Mucosa of rectum (tissue), 2 donors: ENCODE measurements at regions not wholly inside any gene's neighbourhood (a gene's known extent, or its start where the extent isn't known, plus 50 kb on each side); places are given as distances from the start of the nearest gene placed in this dataset.

Source experiments
- H3K27ac ChIP-seq, 2 donors: one replicate each; pipeline ENCODE4 v1.7.0; 2013; ENCODE audit warnings: inconsistent platforms in 2 of 2, low read depth in 2 of 2, low read length in 2 of 2
- H3K27me3 ChIP-seq, 2 donors: one replicate each; pipeline ENCODE4 v1.7.0; 2013; ENCODE audit warnings: low read length in 2 of 2; ENCODE audit not compliant: control insufficient read depth in 2 of 2, insufficient read depth in 2 of 2
- H3K36me3 ChIP-seq, 2 donors: one replicate each; pipeline ENCODE4 v1.7.0; 2013; ENCODE audit warnings: low read length in 2 of 2; ENCODE audit not compliant: control insufficient read depth in 2 of 2, insufficient read depth in 2 of 2
- H3K4me1 ChIP-seq, 2 donors: one replicate each; pipeline ENCODE4 v1.7.0; 2013; ENCODE audit warnings: low read length in 2 of 2, mild to moderate bottlenecking in 1 of 2; ENCODE audit not compliant: control insufficient read depth in 2 of 2, insufficient read depth in 2 of 2
- H3K4me3 ChIP-seq, 2 donors: one replicate each; pipeline ENCODE4 v1.7.0; 2013; ENCODE audit warnings: low read length in 2 of 2
- H3K9ac ChIP-seq, 2 donors: one replicate each; pipeline ENCODE4 v1.7.0; 2013; ENCODE audit warnings: low read length in 2 of 2, low read depth in 1 of 2, mild to moderate bottlenecking in 1 of 2
- H3K9me3 ChIP-seq, 2 donors: one replicate each; pipeline ENCODE4 v1.7.0; 2013; ENCODE audit warnings: low read length in 2 of 2; ENCODE audit not compliant: control insufficient read depth in 2 of 2
- donor health status: healthy.
- donor health status: Normal muscosa, but diverticular disease.

DNA sequence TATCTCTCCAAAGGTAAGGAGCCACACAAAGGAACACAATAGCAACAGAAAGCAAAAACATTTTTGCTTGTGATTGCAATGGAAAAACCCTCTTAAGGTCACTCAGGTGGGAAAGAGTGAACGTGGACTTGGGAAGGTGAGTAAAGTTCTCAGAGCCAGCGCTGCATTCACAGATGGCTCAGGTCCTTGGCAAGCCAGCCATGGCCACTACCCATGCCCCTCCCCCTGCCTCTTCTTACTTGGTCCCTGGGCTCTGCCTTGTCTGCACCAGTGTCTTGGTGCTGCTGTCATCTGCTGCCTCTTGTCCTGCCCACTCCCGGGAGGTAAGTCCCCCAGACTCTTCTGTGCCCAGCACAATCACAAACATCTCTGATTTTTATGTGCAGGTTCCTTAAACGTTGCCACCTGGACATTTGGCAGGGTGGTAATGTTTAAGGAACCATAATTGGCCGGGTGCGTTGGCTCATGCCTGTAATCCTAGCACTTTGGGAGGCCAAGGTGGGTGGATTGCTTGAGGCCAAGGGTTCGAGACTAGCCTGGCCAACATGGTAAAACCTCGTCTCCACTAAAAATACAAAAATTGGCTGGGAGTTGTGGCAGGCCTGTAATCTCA, 74.6 kb downstream of the FEM1C start:
- Histone ChIP-seq H3K4me3 (no peak overlapping the region), H3K4me1 (no peaks in the 10 kb centered on the region), H3K27me3 (no peaks in the 10 kb centered on the region), H3K9me3 (no peaks in the 10 kb centered on the region), H3K27ac (no peak overlapping the region), H3K9ac (no peak overlapping the region), H3K36me3 (no peaks in the 10 kb centered on the region)

DNA sequence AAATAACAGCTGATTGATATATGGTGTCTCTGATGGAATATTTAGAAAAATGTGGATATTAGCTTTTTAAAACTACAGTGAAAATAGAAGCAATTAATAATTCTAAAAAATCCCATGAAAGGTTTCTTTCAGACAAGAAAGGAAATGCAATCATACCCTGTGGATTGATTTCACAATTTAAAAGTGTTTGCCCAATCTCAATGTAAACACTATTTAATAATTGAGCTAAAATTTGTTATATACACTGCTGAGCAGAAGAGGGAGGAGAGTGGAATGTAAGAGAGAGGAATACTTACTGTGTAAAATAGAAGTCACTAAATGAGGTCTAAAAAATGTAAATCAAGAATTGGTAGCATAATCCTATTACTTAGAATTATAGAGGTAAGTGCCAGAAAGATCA, 76.9 kb downstream of the FEM1C start:
- no peaks in the 10 kb centered on the region for H3K36me3 ChIP-seq
- no peak overlapping the region for H3K27ac ChIP-seq
- no peak overlapping the region for H3K9ac ChIP-seq
- H3K9me3 ChIP-seq: no peaks in the 10 kb centered on the region
- H3K4me3 ChIP-seq: no peak overlapping the region
- no peaks in the 10 kb centered on the region for H3K27me3 ChIP-seq
- no peaks in the 10 kb centered on the region for H3K4me1 ChIP-seq

DNA sequence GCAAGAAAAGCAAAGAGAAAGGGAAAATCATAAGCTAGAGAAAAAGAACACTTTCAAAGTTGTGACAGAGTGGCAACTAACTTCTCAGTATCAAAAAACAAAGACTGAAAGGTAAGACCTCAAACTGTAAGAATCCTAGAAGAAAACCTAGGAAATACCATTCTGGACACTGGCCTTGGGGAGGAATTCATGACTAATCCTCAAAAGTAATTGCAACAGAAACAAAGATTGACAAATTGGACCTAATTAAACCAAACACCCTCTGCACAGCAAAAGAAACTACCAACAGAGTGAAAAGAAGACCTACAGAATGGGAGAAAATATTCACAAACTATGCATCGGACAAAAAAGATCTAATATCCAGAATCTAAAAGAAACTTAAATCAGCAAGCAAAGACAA, 79.1 kb downstream of the FEM1C start:
- no peaks in the 10 kb centered on the region for H3K36me3 ChIP-seq
- no peak overlapping the region for H3K9ac ChIP-seq
- H3K4me1 ChIP-seq: peaks cover 0 to under 1% of the 10 kb centered on the region in 2 donors
- no peak overlapping the region for H3K27ac ChIP-seq
- H3K4me3 ChIP-seq: no peak overlapping the region
- H3K27me3 ChIP-seq: no peaks in the 10 kb centered on the region
- H3K9me3 ChIP-seq: no peaks in the 10 kb centered on the region

DNA sequence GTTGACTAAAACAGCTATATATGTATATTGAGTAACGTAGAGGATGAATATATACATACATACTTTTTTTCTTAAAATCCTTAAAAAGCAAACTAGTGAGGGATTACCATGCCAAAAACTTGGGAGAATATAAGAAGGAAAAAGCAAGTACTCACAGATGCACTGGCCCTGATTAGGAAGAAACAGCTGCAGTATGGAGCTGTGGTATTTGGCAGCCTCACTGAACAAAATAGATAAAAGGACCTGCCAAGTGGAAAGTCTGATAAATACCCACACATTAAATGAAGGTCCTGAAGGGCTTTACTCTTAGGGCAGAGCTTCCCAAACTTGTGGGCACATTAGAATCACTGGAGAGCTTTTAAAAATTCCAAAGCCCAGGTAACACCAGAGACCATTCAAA, 80.6 kb downstream of the FEM1C start:
- Histone ChIP-seq H3K4me1 (peaks cover 2 to 5% of the 10 kb centered on the region in 2 donors), H3K9me3 (no peaks in the 10 kb centered on the region), H3K27me3 (no peaks in the 10 kb centered on the region), H3K9ac (no peak overlapping the region), H3K36me3 (no peaks in the 10 kb centered on the region), H3K27ac (no peak overlapping the region), H3K4me3 (no peak overlapping the region)

DNA sequence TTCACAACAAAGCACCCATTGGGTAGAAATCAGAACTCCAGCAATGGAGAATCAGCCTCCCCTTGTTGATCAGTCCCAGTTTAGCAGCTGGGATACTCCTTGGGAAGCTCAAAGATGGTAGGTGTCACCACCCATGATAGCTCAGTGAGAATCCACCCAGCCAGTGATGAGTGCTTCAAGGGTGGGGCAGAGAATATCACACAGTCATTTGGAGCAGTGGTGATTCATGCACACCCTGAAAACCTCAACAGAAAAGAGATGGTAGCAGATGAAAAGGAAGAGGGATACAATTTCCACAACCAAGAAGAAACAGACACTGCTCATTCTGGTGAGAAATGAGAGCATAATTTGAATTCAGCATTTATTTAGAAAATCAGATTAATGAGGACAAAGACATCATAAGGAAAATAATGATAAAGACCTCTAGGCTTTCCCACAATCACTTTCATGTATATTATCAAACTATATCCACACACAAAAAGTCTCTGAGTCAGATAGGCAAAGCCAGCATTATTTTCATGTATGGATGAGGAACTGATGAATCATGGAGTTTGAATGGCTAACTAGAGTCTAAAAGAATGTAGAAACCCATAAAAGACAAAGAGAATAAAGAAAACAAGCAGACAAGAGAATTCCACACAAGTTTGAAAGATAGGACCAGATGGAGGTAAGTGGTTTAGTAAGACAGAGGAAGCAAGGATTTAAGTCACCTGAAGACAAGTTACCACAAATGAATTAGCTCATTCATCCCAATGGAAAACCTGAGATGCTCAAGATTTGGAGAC, 82.9 kb downstream of the FEM1C start:
- no peaks in the 10 kb centered on the region for H3K9me3 ChIP-seq
- H3K27me3 ChIP-seq: no peaks in the 10 kb centered on the region
- no peak overlapping the region for H3K9ac ChIP-seq
- peak overlapping the region in 1 of 2 donors; percentile 58 for H3K27ac ChIP-seq
- no peaks in the 10 kb centered on the region for H3K36me3 ChIP-seq
- H3K4me3 ChIP-seq: no peak overlapping the region
- H3K4me1 ChIP-seq: peaks cover 16 to 20% of the 10 kb centered on the region in 2 donors

DNA sequence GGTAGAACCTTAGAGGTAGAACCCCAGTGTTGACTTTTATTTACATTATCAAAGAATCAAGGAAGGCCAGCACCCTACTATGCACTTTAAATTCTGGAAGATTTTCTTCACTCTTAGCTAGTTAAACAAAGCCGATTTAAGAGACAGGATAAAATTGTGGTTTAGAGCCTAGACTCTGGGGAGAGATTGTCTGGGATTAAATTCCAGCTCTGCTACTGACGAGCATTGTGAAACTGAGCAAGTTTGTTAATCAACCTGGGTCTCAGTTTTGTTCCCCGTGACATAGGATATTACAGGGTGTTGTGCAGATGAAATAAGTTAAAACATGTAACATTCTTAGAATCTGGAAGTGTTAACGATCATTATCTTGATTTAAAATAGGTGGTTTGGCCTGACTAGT, 83.5 kb downstream of the FEM1C start:
- H3K4me3 ChIP-seq: no peak overlapping the region
- H3K36me3 ChIP-seq: no peaks in the 10 kb centered on the region
- peaks cover 21 to 24% of the 10 kb centered on the region in 2 donors for H3K4me1 ChIP-seq
- no peak overlapping the region for H3K9ac ChIP-seq
- H3K9me3 ChIP-seq: no peaks in the 10 kb centered on the region
- H3K27me3 ChIP-seq: no peaks in the 10 kb centered on the region
- peak overlapping the region in 1 of 2 donors; percentile 58 for H3K27ac ChIP-seq

DNA sequence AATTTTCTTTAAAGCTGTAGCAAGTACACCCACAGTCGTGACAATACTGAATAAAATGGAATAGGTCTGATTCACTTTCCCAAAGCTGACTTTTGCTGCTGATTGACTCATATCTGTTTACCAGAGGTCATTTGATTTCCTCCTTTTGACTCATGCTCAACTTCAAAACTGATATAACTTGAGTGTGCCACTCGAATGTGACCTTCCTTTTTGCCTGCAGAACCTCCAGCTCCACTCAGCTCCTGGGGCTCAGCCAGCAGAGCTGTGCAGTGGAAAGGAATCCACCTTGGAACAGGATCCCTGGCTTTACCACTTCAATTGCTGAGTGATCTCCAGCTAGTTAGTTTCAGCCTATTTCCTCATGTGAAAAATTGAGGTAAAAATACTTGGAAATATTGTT, 84.1 kb downstream of the FEM1C start:
- Histone ChIP-seq H3K27ac (peak overlapping the region; percentile 50 to 58), H3K9ac (no peak overlapping the region), H3K27me3 (no peaks in the 10 kb centered on the region), H3K4me1 (peaks cover 21 to 27% of the 10 kb centered on the region in 2 donors), H3K9me3 (no peaks in the 10 kb centered on the region), H3K36me3 (no peaks in the 10 kb centered on the region), H3K4me3 (no peak overlapping the region)

DNA sequence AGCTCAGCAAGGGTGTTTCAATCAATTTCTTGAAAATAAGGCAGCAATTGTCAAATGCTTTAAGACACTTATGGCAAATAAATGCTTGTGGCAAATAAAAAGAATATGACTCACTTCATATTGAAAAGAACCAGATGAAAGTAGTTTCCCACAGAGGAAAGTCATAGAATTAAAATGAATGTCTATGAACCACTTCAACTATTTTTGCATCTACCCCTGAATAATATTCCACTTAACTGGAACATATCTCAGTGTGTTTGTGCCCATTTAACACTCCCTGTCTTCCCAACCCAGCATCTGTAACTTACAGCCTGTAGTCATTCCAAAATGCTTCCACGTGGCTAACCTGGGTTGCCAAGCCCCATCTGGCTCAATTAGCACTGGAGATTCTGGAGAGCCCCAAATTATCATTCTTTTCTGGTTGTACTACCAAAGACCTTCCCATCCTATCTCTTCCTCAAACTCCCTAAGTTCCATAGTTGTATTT, 84.7 kb downstream of the FEM1C start:
- Histone ChIP-seq H3K36me3 (no peaks in the 10 kb centered on the region), H3K27ac (peak overlapping the region; percentile 50 to 58), H3K4me3 (no peak overlapping the region), H3K4me1 (peaks cover 24 to 28% of the 10 kb centered on the region in 2 donors), H3K27me3 (no peaks in the 10 kb centered on the region), H3K9ac (no peak overlapping the region), H3K9me3 (no peaks in the 10 kb centered on the region)

DNA sequence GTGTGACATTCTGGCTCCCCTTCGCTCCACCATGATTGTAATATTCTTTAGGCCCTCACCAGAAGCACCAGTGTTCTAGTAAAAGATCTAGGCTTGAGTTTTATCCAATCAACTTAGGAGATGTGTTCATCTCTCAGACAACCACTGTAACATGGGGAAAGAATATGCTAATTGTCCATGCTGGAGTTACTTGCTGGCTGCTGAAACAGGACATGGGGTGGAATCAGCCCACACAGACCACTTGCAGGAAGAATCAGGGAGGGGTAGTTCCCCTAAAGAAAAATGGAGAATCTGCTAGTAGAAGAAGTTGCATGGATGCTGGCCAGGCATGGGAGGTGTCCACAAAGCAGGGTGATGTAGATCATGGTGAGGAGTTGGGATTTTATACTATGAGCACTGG, 86.2 kb downstream of the FEM1C start:
- no peaks in the 10 kb centered on the region for H3K36me3 ChIP-seq
- H3K4me1 ChIP-seq: peaks cover 30 to 34% of the 10 kb centered on the region in 2 donors
- no peaks in the 10 kb centered on the region for H3K27me3 ChIP-seq
- H3K9ac ChIP-seq: no peak overlapping the region
- H3K9me3 ChIP-seq: no peaks in the 10 kb centered on the region
- H3K4me3 ChIP-seq: no peak overlapping the region
- H3K27ac ChIP-seq: peak overlapping the region; percentile 79 to 81

DNA sequence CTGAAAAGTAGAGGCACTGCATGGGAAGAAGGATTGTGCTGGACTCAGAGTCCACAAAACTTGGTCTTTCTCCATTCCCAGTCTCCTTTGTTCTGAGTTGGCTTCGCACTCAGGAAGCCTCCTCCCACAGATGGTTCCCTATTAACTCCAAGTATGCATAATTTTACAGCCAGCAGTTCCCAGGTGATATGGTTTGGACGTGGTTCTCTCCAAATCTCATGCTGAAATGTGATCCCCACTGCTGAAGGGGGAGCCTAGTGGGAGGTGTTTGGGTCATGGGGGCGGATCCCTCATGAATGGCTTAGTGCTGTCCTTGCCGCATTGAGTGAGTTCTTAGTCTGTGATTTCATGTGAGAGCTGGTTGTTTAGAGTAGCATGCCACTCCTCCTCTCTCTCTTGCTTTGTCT, 86.6 kb downstream of the FEM1C start:
- Histone ChIP-seq H3K27me3 (no peaks in the 10 kb centered on the region), H3K9me3 (no peaks in the 10 kb centered on the region), H3K4me1 (peaks cover 32 to 38% of the 10 kb centered on the region in 2 donors), H3K27ac (peak overlapping the region; percentile 79 to 81), H3K4me3 (peak overlapping the region in 1 of 2 donors; percentile 5), H3K36me3 (no peaks in the 10 kb centered on the region), H3K9ac (no peak overlapping the region)
